Smooth muscle cell (in vitro differentiated cells): ENCODE measurements at regions not wholly inside any gene's neighbourhood (a gene's known extent, or its start where the extent isn't known, plus 50 kb on each side); places are given as distances from the start of the nearest gene placed in this dataset.

Experiments used
- DNase-seq: peaks from one replicate; lab custom pipeline; 2025; ENCODE audit not compliant: unreplicated experiment; lab: John Stamatoyannopoulos, UW
- H2AFZ ChIP-seq: fragments of 200-600 bp; sonication (generic); 2 replicates; pipeline ENCODE4 v1.6.0; 2016; ENCODE audit warnings: antibody characterized with exemption, low read depth, mild to moderate bottlenecking
- H3F3A ChIP-seq: fragments of 200-600 bp; sonication (generic); 2 replicates; pipeline ENCODE4 v1.6.0; 2017; ENCODE audit warnings: antibody characterized with exemption, low read depth
- H3K27ac ChIP-seq: fragments of 200-600 bp; sonication (generic); 2 replicates; pipeline ENCODE4 v1.5.1; 2016; ENCODE audit warnings: low read depth, mild to moderate bottlenecking
- H3K27me3 ChIP-seq: fragments of 200-600 bp; sonication (generic); 2 replicates; pipeline ENCODE4 v1.6.1; 2016; ENCODE audit warnings: low read depth, mild to moderate bottlenecking
- H3K36me3 ChIP-seq: fragments of 200-600 bp; sonication (generic); 2 replicates; pipeline ENCODE4 v1.5.1; 2016; ENCODE audit warnings: low read depth
- H3K4me1 ChIP-seq: fragments of 200-600 bp; sonication (generic); 2 replicates; pipeline ENCODE4 v1.5.1; 2016; ENCODE audit warnings: low read depth
- H3K4me2 ChIP-seq: fragments of 200-600 bp; sonication (generic); 2 replicates; pipeline ENCODE4 v1.6.0; 2016; ENCODE audit warnings: mild to moderate bottlenecking
- H3K4me3 ChIP-seq: fragments of 200-600 bp; sonication (generic); 2 replicates; pipeline ENCODE4 v1.5.1; 2016; ENCODE audit warnings: mild to moderate bottlenecking
- H3K79me2 ChIP-seq: fragments of 200-600 bp; sonication (generic); 2 replicates; pipeline ENCODE4 v1.6.0; 2016; ENCODE audit warnings: low read depth, mild to moderate bottlenecking
- H3K9ac ChIP-seq: fragments of 200-600 bp; sonication (generic); 2 replicates; pipeline ENCODE4 v1.6.0; 2016; ENCODE audit warnings: low read depth
- H3K9me3 ChIP-seq: fragments of 200-600 bp; sonication (generic); replicated peaks from 2 replicates; pipeline ENCODE4 v1.5.1; 2016; ENCODE audit warnings: low read depth
- H4K20me1 ChIP-seq: fragments of 200-600 bp; sonication (generic); 2 replicates; pipeline ENCODE4 v1.6.0; 2016; ENCODE audit warnings: low read depth
- WGBS: methylation state at CpG from one replicate; pipeline ENCODE4 v1.1.7; 2016; ENCODE audit warnings: low lambda C conversion rate; 5-methylcytosine and 5-hydroxymethylcytosine counted together
- TF ChIP-seq, protein P1 (sequence below): fragments of 200-600 bp; sonication (generic); IDR thresholded peaks from 2 replicates; pipeline ENCODE4 v1.5.1; 2017; ENCODE audit warnings: borderline replicate concordance, mild to moderate bottlenecking, antibody characterized with exemption; ENCODE audit not compliant: insufficient read depth, poor library complexity, severe bottlenecking

- H4K20me1 ChIP-seq, result no peaks in the 10 kb centered on the region
- no peak overlapping the region for H3K9ac ChIP-seq
- no peaks in the 10 kb centered on the region for H3K4me1 ChIP-seq
- TF ChIP-seq, protein P1, sequence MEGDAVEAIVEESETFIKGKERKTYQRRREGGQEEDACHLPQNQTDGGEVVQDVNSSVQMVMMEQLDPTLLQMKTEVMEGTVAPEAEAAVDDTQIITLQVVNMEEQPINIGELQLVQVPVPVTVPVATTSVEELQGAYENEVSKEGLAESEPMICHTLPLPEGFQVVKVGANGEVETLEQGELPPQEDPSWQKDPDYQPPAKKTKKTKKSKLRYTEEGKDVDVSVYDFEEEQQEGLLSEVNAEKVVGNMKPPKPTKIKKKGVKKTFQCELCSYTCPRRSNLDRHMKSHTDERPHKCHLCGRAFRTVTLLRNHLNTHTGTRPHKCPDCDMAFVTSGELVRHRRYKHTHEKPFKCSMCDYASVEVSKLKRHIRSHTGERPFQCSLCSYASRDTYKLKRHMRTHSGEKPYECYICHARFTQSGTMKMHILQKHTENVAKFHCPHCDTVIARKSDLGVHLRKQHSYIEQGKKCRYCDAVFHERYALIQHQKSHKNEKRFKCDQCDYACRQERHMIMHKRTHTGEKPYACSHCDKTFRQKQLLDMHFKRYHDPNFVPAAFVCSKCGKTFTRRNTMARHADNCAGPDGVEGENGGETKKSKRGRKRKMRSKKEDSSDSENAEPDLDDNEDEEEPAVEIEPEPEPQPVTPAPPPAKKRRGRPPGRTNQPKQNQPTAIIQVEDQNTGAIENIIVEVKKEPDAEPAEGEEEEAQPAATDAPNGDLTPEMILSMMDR, result no peak
- no peak overlapping the region for H3K27ac ChIP-seq
- H3K4me3 ChIP-seq, result no peak overlapping the region
- no peak overlapping the region for H3K4me2 ChIP-seq
- WGBS, result 89% methylated on average over 5 of the region's 5 CpGs
- H3F3A ChIP-seq, result no peaks in the 10 kb centered on the region
- peak overlapping the region; percentile 17 for H2AFZ ChIP-seq
- no peaks in the 10 kb centered on the region for H3K27me3 ChIP-seq
- H3K36me3 ChIP-seq, result no peaks in the 10 kb centered on the region
- DNase-seq, result no peak
- no peaks in the 10 kb centered on the region for H3K9me3 ChIP-seq
- no peaks in the 10 kb centered on the region for H3K79me2 ChIP-seq
Measured at GRCh38 chr2:38218995-38219394, 143.0 kb upstream of the CYP1B1 start.

DNA sequence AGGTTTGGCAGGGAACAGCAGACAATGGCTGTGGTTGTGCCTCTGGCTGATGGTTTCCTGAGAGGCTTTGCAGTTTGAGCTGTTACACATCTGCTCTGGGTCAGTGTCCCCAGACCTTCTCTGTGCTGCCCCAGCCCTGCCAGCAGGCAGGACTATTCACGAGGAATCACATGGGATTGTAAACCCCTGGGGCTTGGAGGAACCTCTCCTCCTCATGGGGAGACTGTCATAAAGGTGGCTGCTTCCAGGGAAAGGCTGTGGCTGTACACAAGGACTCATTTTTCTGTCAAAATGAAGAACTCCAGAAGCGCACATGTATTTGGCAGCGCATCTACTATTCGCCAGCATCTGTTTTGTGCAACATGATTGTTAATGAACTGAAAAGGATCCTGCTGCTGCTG lies 142.6 kb upstream of the CYP1B1 start:
- no peak for DNase-seq
- 53% methylated on average over 4 of the region's 4 CpGs for WGBS
- Histone ChIP-seq H3K27ac (no peak overlapping the region), H3K4me1 (no peaks in the 10 kb centered on the region), H3K79me2 (no peaks in the 10 kb centered on the region), H2AFZ (peak overlapping the region; percentile 17), H3K27me3 (no peaks in the 10 kb centered on the region), H3K4me2 (no peak overlapping the region), H3K9ac (no peak overlapping the region), H3K9me3 (no peaks in the 10 kb centered on the region), H3K36me3 (no peaks in the 10 kb centered on the region), H3F3A (no peaks in the 10 kb centered on the region), H3K4me3 (no peak overlapping the region), H4K20me1 (no peaks in the 10 kb centered on the region)
- TF ChIP-seq, protein P1, result no peak

DNA sequence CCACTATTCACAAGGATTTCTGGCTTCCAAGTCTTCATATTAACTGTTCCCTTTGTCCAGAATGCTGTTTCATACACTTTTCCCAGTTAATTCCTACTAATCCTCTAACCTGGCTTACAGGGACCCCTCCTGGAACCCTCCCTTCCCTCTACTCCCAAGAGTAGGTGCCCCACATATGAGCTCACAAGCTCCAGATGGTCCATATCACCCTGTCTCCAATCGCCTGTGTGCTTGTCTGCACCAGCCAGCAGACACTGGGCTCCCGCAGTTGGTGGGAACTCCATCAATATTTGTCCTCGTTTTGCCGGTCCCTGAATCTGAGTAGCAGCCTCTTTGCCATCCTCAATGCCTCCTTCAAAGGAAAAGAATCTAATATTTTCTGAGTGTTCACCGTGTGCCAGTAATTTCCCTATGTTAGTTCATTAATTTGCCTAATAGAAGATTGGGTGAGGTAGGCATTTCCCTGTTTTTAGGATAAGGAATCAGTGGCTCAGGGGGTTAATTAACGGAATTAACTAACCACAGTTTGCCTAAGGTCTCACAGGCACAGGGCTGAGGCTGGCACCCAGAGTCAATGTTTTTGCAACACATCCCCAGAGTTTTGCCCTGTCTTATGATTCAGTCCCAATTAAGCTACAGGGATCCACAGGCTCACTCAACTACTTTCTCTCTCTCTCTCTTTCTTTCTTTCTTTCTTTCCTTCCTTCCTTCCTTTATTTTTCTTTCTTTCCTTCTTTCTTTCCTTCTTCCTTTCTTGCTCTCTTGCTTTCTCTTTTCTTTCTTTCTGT lies 141.6 kb upstream of the CYP1B1 start:
- Histone ChIP-seq H3K27me3 (no peaks in the 10 kb centered on the region), H2AFZ (peak overlapping the region; percentile 17), H3K4me3 (no peak overlapping the region), H3K36me3 (no peaks in the 10 kb centered on the region), H3K4me2 (no peak overlapping the region), H3K79me2 (no peaks in the 10 kb centered on the region), H3K27ac (no peak overlapping the region), H3K9me3 (no peaks in the 10 kb centered on the region), H4K20me1 (no peaks in the 10 kb centered on the region), H3K4me1 (no peaks in the 10 kb centered on the region), H3F3A (no peaks in the 10 kb centered on the region), H3K9ac (no peak overlapping the region)
- WGBS, result 91% methylated on average over 6 of the region's 6 CpGs
- TF ChIP-seq, protein P1, result no peak
- DNase-seq, result no peak

- Histone ChIP-seq H3K36me3 (no peaks in the 10 kb centered on the region), H3K4me2 (no peak overlapping the region), H3K9ac (no peak overlapping the region), H3K4me1 (no peaks in the 10 kb centered on the region), H3K9me3 (no peaks in the 10 kb centered on the region), H3K4me3 (no peak overlapping the region), H3K79me2 (no peaks in the 10 kb centered on the region), H2AFZ (no peak overlapping the region), H3K27ac (no peak overlapping the region), H3F3A (no peaks in the 10 kb centered on the region), H3K27me3 (no peaks in the 10 kb centered on the region), H4K20me1 (no peaks in the 10 kb centered on the region)
- TF ChIP-seq, protein P1, result no peak
- no peak for DNase-seq
Measured at GRCh38 chr2:38216886-38217285, 140.9 kb upstream of the CYP1B1 start.
